ENCODE measurements at regions not wholly inside any gene's neighbourhood (a gene's known extent, or its start where the extent isn't known, plus 50 kb on each side); places are given as distances from the start of the nearest gene placed in this dataset.

DNA sequence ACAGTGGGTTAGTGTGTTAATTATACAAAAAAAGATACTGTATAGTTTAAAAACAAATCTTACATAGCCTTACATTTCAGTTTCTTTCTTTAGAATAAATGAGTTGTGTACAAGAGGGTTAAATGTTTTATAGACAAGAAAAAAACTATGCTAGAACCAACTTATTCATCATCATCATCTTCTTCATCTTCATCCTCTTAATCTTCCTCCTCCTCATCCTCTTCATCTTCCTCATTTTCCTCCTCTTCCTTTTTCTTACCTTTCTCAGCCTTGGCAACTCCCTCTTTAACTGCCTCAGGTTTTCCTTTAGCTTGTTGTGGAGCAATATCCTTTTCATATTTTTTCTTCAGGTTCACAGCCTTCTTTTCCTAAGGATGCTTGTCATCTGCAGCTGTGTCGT lies 53.7 kb downstream of the RPS12 start:
- DNase-seq: no peak

- no peak for DNase-seq
These were observed 58.6 kb downstream of the RPS12 start for GRCh38 chr6:132872923-132873322.

DNA sequence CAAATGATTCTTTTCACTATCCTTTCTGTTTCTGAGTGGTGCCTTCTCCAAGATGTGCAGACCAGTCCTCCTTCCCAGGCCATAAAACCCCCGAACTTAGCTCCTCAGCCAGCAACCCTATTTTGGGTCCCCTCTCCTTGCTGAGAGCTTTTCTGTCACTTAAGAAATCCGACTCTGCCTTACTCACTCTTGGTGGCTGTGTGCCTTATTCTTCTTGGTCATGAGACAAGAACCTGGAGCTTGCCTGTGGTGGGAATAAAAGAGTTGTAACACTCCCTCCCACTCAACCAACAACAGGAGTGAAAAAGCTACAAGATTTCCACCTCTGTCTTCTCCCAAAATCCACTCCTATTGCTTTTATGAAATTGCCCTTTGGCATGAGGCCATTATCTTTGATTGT lies 62.6 kb downstream of the RPS12 start:
- DNase-seq: no peak

GRCh38 chr6:132887204-132887603 lies 72.8 kb downstream of the RPS12 start:
- DNase-seq: no peak

- DNase-seq: no peak
These were observed 74.3 kb downstream of the RPS12 start for GRCh38 chr6:132888701-132889100.

GRCh38 chr6:132892929-132893771 lies 78.8 kb downstream of the RPS12 start:
- DNase-seq: no peak

DNA sequence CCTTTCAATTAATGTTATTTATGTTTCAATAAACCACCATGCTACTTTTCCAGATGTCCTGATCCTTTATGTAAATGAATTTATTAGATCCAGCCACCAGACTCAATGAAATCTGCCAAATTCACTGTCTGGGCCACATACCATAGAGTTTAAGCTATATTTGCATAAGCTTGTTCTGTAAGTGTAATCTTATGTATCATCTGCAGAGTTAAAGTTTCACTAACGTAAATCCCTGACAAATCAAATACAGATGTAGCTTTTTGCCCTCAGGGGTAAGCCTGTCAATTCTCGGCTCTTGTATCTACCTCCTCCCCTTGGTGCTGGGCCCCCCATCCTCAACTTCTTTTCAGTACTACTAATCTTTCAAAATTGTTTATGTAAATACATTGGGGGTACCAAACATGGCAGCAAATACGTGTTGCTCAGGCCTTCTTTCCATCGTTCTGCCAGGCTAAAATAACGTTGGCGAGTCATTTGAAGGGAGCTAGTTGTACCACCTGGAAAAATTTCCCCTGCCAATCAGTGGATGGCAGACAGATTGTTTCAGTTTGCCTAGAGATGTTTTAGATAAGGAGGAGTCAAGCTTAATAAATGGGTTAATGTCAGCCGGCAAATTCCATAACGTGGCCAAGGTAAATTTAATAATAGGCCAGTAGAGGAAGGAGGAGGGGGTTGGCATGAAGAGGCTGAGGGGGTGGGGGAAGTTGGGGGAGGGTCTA lies 79.6 kb downstream of the RPS12 start:
- DNase-seq: no peak

DNA sequence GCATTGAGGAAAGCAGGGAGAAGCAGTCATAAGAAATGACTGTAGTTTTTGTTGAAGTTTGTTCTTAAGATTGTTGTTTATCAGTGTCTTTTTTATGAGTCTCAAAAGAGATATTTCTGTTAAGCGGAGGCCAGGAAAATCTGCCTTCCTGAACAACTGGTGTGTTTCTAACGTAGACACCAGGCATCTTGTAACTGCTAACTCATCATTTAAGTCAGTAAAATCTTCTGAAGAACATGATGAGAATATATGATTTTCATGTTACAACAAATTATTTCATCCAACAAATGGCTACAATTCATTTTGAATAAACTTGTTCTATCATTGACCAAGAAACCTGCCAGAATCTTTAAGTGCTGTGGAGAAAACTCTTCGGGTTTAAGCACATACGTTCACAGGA lies 84.0 kb downstream of the RPS12 start:
- DNase-seq: no peak

GRCh38 chr6:132900849-132901248 lies 86.5 kb downstream of the RPS12 start:
- DNase-seq: no peak

DNA sequence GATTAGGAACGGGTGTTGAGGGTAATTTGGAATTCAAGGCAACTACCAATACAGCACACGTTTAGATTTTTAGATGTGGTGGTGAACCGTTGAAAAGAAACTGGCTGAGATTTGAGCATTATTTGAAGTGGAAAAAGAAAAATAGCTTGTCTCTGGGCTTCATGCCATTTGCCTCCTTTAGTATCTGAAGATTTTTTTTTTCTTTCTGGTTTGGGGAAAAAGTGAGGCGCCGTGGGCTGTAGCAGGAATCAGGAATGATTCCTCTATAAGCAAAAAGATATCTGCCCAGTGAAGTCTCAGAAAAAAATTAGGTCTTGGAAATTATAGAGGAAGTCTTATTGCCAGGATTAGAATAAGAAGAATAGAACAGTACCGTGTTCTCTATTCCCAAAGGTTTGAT lies 88.5 kb downstream of the RPS12 start:
- DNase-seq: no peak

GRCh38 chr6:132907231-132907630 lies 92.9 kb downstream of the RPS12 start:
- DNase-seq: no peak

DNA sequence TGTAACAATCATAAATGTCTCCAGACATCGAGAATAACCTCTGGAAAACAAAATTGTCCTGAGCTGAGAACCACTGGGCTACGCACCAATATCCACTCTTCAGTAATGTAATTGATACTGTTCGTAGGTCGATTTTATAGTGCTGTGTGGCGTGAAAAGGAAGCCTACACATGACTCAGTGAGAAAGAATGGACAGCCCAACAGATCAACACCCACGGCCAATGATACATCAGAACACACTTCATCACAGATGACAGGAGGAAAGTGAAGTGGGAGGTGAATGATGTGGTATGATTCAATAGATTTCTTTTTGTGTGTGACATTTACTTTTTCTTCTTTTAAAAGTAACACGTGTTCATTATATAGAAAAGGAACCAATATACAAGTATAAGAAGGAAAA lies 93.5 kb downstream of the RPS12 start:
- no peak for DNase-seq

DNA sequence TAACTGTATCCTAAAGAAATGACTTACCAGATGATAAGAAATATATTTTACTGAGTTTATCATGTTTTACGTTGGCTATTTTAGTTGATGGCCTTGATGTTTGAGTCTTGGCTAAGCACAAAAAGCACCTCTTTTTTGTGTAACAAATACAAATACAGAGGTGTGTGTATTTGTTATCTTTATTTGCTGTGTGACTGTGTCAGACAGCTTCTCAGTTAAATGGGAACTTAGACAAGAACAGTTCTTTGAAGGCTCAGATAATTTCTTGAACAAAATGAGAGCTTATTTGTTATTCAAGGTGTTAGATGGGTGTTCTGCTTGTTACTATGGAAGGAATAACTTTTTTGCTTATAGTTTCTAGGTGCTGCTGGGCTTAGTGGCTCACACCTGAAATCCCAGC lies 95.4 kb downstream of the RPS12 start:
- DNase-seq: no peak

GRCh38 chr6:132910759-132911158 lies 96.4 kb downstream of the RPS12 start:
- DNase-seq: no peak

GRCh38 chr6:132919045-132919860 lies 104.9 kb downstream of the RPS12 start:
- DNase-seq: no peak

DNA sequence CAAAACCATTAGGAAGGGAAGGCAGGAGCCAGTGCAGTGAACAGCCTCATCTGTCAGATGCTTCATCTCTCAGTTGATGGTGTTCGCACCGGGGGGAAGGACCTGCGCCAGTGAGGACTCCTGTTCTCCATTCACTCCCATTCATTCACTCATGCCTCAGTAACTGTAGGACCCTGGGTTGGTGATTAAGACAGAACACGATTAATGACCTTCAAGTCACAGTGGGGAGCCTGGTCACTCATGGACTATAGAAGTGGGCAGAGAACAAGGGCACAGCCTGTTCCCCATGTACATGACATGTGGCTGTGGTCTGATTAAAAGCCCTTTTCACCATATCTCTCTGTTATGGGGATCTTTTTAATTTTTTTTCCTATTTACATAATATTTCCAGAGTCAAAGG lies 113.3 kb downstream of the RPS12 start:
- no peak for DNase-seq

- DNase-seq: no peak
These were observed 114.8 kb downstream of the RPS12 start for GRCh38 chr6:132929141-132929540.

DNA sequence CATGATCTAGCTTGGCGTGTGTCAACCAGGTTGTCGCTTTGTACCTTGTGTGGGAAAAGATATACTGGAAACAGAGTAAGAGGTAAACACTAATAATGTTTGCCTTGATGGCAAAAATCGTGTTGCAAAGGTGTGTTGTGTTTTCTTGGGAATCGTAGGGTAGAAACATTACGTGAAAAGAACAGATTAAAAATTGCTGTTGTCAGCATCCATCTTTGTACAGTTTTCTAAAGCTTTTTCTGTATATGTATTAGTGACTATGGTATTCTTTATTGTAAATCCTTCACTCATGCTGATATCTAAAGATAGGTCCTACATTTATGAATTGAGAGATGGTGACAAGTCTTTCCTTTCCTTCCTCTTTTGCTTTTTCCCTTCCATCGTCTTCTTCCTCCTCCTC lies 116.9 kb downstream of the RPS12 start:
- DNase-seq: no peak

DNA sequence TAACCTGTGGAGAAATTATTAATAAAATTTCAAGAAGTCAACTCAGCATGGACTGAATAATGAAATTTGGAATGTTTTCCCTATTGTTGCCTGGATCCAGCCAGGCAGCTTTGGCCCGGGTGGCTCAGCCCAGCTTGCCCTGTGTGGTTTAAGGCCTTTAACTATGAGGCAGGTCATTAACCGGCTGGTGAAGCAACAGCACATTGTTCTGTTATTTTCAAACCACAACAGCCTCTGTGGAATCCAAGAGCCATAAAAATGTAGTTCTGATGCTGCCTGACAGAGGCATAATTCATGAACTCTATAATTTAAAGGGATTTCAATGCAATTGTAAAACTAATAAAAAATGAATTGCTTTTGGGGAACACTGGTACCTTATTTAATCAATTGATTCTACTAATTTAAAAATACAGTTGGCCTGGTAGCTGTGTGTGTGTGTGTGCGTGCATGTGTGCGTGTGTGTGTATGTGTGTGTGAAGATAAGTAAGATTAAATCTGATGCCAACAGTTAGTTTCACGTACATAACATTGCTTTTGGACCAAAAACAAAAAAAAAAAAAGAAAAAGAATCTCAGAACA lies 117.7 kb downstream of the RPS12 start:
- DNase-seq: no peak

DNA sequence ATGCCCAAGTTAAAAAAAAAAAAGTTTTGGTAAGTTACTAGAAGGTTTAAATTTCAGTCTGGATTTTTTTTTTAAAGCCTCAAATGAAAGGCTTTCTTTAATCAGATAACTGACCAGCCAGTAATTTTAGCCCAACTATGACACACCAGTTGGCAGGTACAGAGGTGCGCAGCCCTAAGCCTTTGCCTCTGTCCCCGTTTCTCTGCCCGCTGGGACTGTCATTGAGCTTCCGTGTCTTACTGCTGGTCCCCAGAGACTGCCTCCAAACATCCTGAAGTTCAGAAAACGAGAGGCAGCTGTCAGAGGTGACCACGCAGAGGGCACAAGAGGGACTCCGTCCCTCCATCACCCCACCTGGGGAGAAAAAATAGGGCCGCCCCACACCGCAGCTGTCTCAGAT lies 118.2 kb downstream of the RPS12 start:
- DNase-seq: no peak

GRCh38 chr6:132933090-132933489 lies 118.7 kb downstream of the RPS12 start:
- no peak for DNase-seq

DNA sequence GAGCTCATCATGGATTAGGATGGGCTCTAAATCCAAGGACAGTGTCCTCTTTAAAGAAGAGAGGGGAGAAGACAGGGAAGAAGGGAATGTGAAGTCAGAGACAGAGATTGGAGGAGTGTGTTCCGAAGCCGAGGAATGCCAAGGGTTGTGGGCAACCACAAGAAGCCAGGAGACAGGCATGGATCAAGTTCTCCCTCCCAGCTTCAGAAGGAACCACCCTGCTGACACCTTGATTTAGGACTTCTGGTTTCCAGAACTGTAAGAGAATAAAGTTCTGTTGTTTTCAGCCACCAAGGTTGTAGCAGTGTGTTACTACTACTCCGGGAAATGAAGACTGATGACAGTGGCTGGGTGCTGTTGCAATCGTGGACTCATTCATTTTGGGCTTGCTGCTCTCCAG lies 120.1 kb downstream of the RPS12 start:
- no peak for DNase-seq

- no peak for DNase-seq
These were observed 122.3 kb downstream of the RPS12 start for GRCh38 chr6:132936646-132937045.

Data from CD4-positive, alpha-beta T cell treated with Interleukin-21 for 1 hour (primary cell).